ENCODE measurements at regions not wholly inside any gene's neighbourhood (a gene's known extent, or its start where the extent isn't known, plus 50 kb on each side); places are given as distances from the start of the nearest gene placed in this dataset.

GRCh38 chr2:9091811-9092210 lies 88.3 kb upstream of the MBOAT2 start:
- H3K27ac ChIP-seq, result no peak overlapping the region

GRCh38 chr2:9089831-9090230 lies 86.3 kb upstream of the MBOAT2 start:
- H3K4me3 ChIP-seq, result no peak overlapping the region
- H3K27ac ChIP-seq, result no peak overlapping the region

More at GRCh38 chr2:9091811-9092210, 88.3 kb upstream of the MBOAT2 start:
- no peak overlapping the region for H3K4me3 ChIP-seq

GRCh38 chr2:9087121-9087681 lies 83.7 kb upstream of the MBOAT2 start:
- no peak overlapping the region for H3K4me3 ChIP-seq
- no peak overlapping the region for H3K27ac ChIP-seq

GRCh38 chr2:9086465-9086864 lies 83.0 kb upstream of the MBOAT2 start:
- no peak overlapping the region for H3K4me3 ChIP-seq
- H3K27ac ChIP-seq, result no peak overlapping the region

- no peak overlapping the region for H3K27ac ChIP-seq
- H3K4me3 ChIP-seq, result no peak overlapping the region
Observed at GRCh38 chr2:9085353-9085752, 81.9 kb upstream of the MBOAT2 start.

- no peak overlapping the region for H3K4me3 ChIP-seq
- no peak overlapping the region for H3K27ac ChIP-seq
Observed at GRCh38 chr2:9083287-9083686, 79.8 kb upstream of the MBOAT2 start.

GRCh38 chr2:9082158-9082557 lies 78.7 kb upstream of the MBOAT2 start:
- H3K27ac ChIP-seq, result no peak overlapping the region
- no peak overlapping the region for H3K4me3 ChIP-seq

- no peak overlapping the region for H3K27ac ChIP-seq
- no peak overlapping the region for H3K4me3 ChIP-seq
Observed at GRCh38 chr2:9081750-9082149, 78.3 kb upstream of the MBOAT2 start.

GRCh38 chr2:9078405-9078804 lies 74.9 kb upstream of the MBOAT2 start:
- no peak overlapping the region for H3K27ac ChIP-seq
- no peak overlapping the region for H3K4me3 ChIP-seq

- H3K27ac ChIP-seq, result no peak overlapping the region
- H3K4me3 ChIP-seq, result no peak overlapping the region
Observed at GRCh38 chr2:9077691-9078090, 74.2 kb upstream of the MBOAT2 start.

- no peak overlapping the region for H3K27ac ChIP-seq
- no peak overlapping the region for H3K4me3 ChIP-seq
Observed at GRCh38 chr2:9076755-9077154, 73.3 kb upstream of the MBOAT2 start.

GRCh38 chr2:9076210-9076609 lies 72.7 kb upstream of the MBOAT2 start:
- Histone ChIP-seq H3K4me3 (no peak overlapping the region), H3K27ac (no peak overlapping the region)

GRCh38 chr2:9074930-9075329 lies 71.4 kb upstream of the MBOAT2 start:
- Histone ChIP-seq H3K27ac (peak overlapping the region in 2 of 21 experiments; percentile 17 to 34), H3K4me3 (no peak overlapping the region)

- no peak overlapping the region for H3K27ac ChIP-seq
- no peak overlapping the region for H3K4me3 ChIP-seq
Observed at GRCh38 chr2:9071584-9072124, 68.2 kb upstream of the MBOAT2 start.

GRCh38 chr2:9071032-9071431 lies 67.5 kb upstream of the MBOAT2 start:
- peak overlapping the region in 2 of 21 experiments; percentile 14 to 20 for H3K27ac ChIP-seq

GRCh38 chr2:9069543-9069942 lies 66.1 kb upstream of the MBOAT2 start:
- H3K27ac ChIP-seq, result no peak overlapping the region
- no peak overlapping the region for H3K4me3 ChIP-seq

More at GRCh38 chr2:9071032-9071431, 67.5 kb upstream of the MBOAT2 start:
- no peak overlapping the region for H3K4me3 ChIP-seq

GRCh38 chr2:9065901-9066300 lies 62.4 kb upstream of the MBOAT2 start:
- no peak overlapping the region for H3K4me3 ChIP-seq

GRCh38 chr2:9063023-9063606 lies 59.6 kb upstream of the MBOAT2 start:
- Histone ChIP-seq H3K4me3 (no peak overlapping the region), H3K27ac (no peak overlapping the region)

More at GRCh38 chr2:9065901-9066300, 62.4 kb upstream of the MBOAT2 start:
- H3K27ac ChIP-seq, result no peak overlapping the region

- Histone ChIP-seq H3K4me3 (no peak overlapping the region), H3K27ac (no peak overlapping the region)
Observed at GRCh38 chr2:9060819-9061218, 57.3 kb upstream of the MBOAT2 start.

- no peak overlapping the region for H3K4me3 ChIP-seq
- no peak overlapping the region for H3K27ac ChIP-seq
Observed at GRCh38 chr2:9057939-9058761, 54.7 kb upstream of the MBOAT2 start.

GRCh38 chr2:9055471-9055870 lies 52.0 kb upstream of the MBOAT2 start:
- H3K4me3 ChIP-seq, result no peak overlapping the region
- H3K27ac ChIP-seq, result no peak overlapping the region

Data from skin epidermis (tissue), 12 donors.